Fibroblast of the aortic adventitia (primary cell): ENCODE measurements at regions not wholly inside any gene's neighbourhood (a gene's known extent, or its start where the extent isn't known, plus 50 kb on each side); places are given as distances from the start of the nearest gene placed in this dataset.

Experiments used
- DNase-seq: peaks from one replicate; pipeline ENCODE4 v3.0.0-alpha.2; 2010; ENCODE audit warnings: low read depth
- H3K4me3 ChIP-seq: 2 replicates; pipeline ENCODE4 v1.5.1; 2011; ENCODE audit warnings: low read depth, mild to moderate bottlenecking, control low read depth, low read length, moderate library complexity
- CTCF ChIP-seq: IDR thresholded peaks from 2 replicates; pipeline ENCODE4 v1.5.1; 2011; ENCODE audit warnings: mild to moderate bottlenecking, low read length, control low read depth, inconsistent platforms; ENCODE audit not compliant: insufficient read depth

GRCh38 chr10:131816941-131817700, 83.7 kb upstream of the PPP2R2D start:
- no peak overlapping the region for H3K4me3 ChIP-seq
- DNase-seq = no peak
- TF ChIP-seq CTCF = no peak

GRCh38 chr10:131817866-131818509, 82.8 kb upstream of the PPP2R2D start:
- DNase-seq = no peak

GRCh38 chr10:131818510-131819234, 82.1 kb upstream of the PPP2R2D start:
- DNase-seq = no peak
- TF ChIP-seq CTCF = no peak

More at GRCh38 chr10:131817866-131818509, 82.8 kb upstream of the PPP2R2D start:
- TF ChIP-seq CTCF = no peak
- H3K4me3 ChIP-seq = no peak overlapping the region

GRCh38 chr10:131819241-131820072, 81.4 kb upstream of the PPP2R2D start:
- TF ChIP-seq CTCF = no peak
- H3K4me3 ChIP-seq = no peak overlapping the region
- DNase-seq = no peak

More at GRCh38 chr10:131818510-131819234, 82.1 kb upstream of the PPP2R2D start:
- no peak overlapping the region for H3K4me3 ChIP-seq

- no peak overlapping the region for H3K4me3 ChIP-seq
- no peak for DNase-seq
- TF ChIP-seq CTCF = no peak
These were observed 80.2 kb upstream of the PPP2R2D start for GRCh38 chr10:131820626-131821025.

- no peak for DNase-seq
- TF ChIP-seq CTCF = no peak
- no peak overlapping the region for H3K4me3 ChIP-seq
These were observed 79.3 kb upstream of the PPP2R2D start for GRCh38 chr10:131821378-131822012.
